ENCODE measurements at regions not wholly inside any gene's neighbourhood (a gene's known extent, or its start where the extent isn't known, plus 50 kb on each side); places are given as distances from the start of the nearest gene placed in this dataset.

DNA sequence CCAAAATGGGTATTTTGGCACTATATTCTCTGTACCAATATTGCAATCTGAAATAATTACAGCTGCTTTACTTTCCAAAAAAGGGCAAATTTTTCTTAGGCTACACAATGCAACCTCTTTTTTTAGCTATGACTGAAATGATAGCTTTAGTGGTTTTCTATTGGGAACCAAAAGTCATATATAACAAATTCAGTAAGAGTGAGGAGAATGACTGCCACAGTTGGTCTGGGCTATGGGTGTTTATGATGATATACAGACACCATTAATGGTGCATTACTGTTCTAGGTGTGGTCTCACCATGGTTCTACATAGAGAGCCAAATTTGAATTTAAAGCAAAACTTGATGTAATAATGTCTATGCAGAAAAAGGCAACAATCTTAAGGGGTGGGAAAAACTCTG lies 72.3 kb upstream of the PTBP2 start:
- Histone ChIP-seq H3K9ac (ENCODE audit: low read length in 5 of 5) (no peak overlapping the region), H3K4me3 (ENCODE audit: low read depth in 1 of 5, low read length in 5 of 5) (no peak overlapping the region), H3K27ac (ENCODE audit: low read depth, low read length) (no peak overlapping the region), H3K9me3 (ENCODE audit: control insufficient read depth in 5 of 5, low read length in 5 of 5) (no peaks in the 10 kb centered on the region), H3K4me1 (ENCODE audit: control insufficient read depth in 5 of 5, insufficient read depth in 5 of 5, low read length in 5 of 5) (no peaks in the 10 kb centered on the region), H3K27me3 (ENCODE audit: control insufficient read depth in 5 of 5, insufficient read depth in 4 of 5, low read length in 5 of 5) (no peaks in the 10 kb centered on the region), H3K36me3 (ENCODE audit: control insufficient read depth in 5 of 5, insufficient read depth in 5 of 5, low read length in 5 of 5) (no peaks in the 10 kb centered on the region)

DNA sequence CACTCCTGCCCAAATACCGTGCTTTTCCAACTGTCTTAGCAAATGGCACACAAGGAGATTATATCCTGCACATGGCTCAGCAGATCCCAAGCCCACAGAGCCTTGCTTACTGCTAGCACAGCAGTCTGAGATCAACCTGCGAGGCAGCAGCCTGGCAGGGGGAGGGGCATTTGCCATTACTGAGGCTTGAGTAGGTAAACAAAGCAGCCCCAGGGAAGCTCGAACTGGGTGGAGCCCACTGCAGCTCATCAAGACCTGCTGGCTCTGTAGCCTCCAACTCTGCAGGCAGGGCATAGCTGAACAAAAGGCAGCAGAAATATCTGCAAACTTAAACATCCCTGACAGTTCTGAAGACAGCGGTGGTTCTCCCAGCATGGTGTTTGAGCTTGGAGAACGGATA lies 70.1 kb upstream of the PTBP2 start:
- Histone ChIP-seq H3K4me3 (ENCODE audit: low read depth in 1 of 5, low read length in 5 of 5) (no peak overlapping the region), H3K36me3 (ENCODE audit: control insufficient read depth in 5 of 5, insufficient read depth in 5 of 5, low read length in 5 of 5) (no peaks in the 10 kb centered on the region), H3K27me3 (ENCODE audit: control insufficient read depth in 5 of 5, insufficient read depth in 4 of 5, low read length in 5 of 5) (no peaks in the 10 kb centered on the region), H3K27ac (ENCODE audit: low read depth, low read length) (no peak overlapping the region), H3K9me3 (ENCODE audit: control insufficient read depth in 5 of 5, low read length in 5 of 5) (no peaks in the 10 kb centered on the region), H3K4me1 (ENCODE audit: control insufficient read depth in 5 of 5, insufficient read depth in 5 of 5, low read length in 5 of 5) (no peaks in the 10 kb centered on the region), H3K9ac (ENCODE audit: low read length in 5 of 5) (no peak overlapping the region)

DNA sequence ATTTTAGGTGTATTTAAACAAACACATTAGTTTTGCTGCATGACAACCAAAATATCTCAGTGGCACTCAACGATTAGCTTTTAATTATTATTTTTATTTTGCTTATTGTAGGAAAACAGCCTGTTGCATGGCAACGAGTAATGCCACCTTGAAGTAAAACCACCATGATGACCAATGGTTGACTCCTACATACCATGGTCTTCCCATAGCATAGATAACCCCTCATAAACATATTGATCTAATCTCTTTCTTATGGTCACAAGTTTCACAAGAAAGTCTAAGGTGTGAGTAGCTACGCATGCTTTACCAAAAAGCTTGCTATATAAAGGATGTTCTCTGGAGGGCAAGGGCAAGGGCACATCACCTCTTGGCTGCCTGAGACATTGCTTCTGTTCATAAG lies 61.5 kb upstream of the PTBP2 start:
- H3K27ac ChIP-seq (ENCODE audit: low read depth, low read length) = no peak overlapping the region
- H3K9me3 ChIP-seq (ENCODE audit: control insufficient read depth in 5 of 5, low read length in 5 of 5) = peaks cover 0 to 20% (median 5%) of the 10 kb centered on the region in 5 donors
- H3K4me1 ChIP-seq (ENCODE audit: control insufficient read depth in 5 of 5, insufficient read depth in 5 of 5, low read length in 5 of 5) = no peaks in the 10 kb centered on the region
- H3K27me3 ChIP-seq (ENCODE audit: control insufficient read depth in 5 of 5, insufficient read depth in 4 of 5, low read length in 5 of 5) = no peaks in the 10 kb centered on the region
- no peak overlapping the region for H3K9ac ChIP-seq (ENCODE audit: low read length in 5 of 5)
- no peaks in the 10 kb centered on the region for H3K36me3 ChIP-seq (ENCODE audit: control insufficient read depth in 5 of 5, insufficient read depth in 5 of 5, low read length in 5 of 5)
- H3K4me3 ChIP-seq (ENCODE audit: low read depth in 1 of 5, low read length in 5 of 5) = no peak overlapping the region

DNA sequence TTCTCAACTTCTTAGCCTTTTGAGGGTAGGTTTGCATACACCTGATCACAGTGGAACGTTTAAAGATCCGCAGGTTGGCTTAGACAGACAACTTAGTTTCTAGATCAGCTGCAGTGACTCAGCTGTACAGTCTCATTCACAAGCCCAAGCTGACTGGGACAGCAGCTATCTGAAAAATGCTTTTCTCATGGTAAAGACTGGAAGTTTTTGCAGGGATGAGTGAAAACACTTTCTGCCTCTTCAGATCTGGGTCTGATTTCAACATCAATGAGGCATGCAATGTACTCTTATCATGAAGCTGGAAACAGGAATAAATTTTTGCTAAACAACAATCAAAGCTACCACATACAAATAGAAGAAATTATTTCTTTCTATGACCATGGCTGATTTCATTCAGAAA lies 61.1 kb upstream of the PTBP2 start:
- Histone ChIP-seq H3K36me3 (ENCODE audit: control insufficient read depth in 5 of 5, insufficient read depth in 5 of 5, low read length in 5 of 5) (no peaks in the 10 kb centered on the region), H3K9me3 (ENCODE audit: control insufficient read depth in 5 of 5, low read length in 5 of 5) (peaks cover 0 to 20% (median 5%) of the 10 kb centered on the region in 5 donors)

More for the DNA sequence above, 61.1 kb upstream of the PTBP2 start:
- no peaks in the 10 kb centered on the region for H3K27me3 ChIP-seq (ENCODE audit: control insufficient read depth in 5 of 5, insufficient read depth in 4 of 5, low read length in 5 of 5)
- H3K27ac ChIP-seq (ENCODE audit: low read depth, low read length) = no peak overlapping the region
- H3K4me1 ChIP-seq (ENCODE audit: control insufficient read depth in 5 of 5, insufficient read depth in 5 of 5, low read length in 5 of 5) = no peaks in the 10 kb centered on the region
- H3K4me3 ChIP-seq (ENCODE audit: low read depth in 1 of 5, low read length in 5 of 5) = no peak overlapping the region
- H3K9ac ChIP-seq (ENCODE audit: low read length in 5 of 5) = no peak overlapping the region
